ENCODE measurements at regions not wholly inside any gene's neighbourhood (a gene's known extent, or its start where the extent isn't known, plus 50 kb on each side); places are given as distances from the start of the nearest gene placed in this dataset.
"Not testable (repeated sequence)": the region's sequence is repeated elsewhere in the genome, so short reads cannot be mapped to it uniquely, and the experiment has no call there.

- not testable (repeated sequence) for DNase-seq
Measured at GRCh38 chr2:37722971-37723370, 51.5 kb upstream of the CDC42EP3 start.

- no peak for DNase-seq
Measured at GRCh38 chr2:37730037-37730818, 58.8 kb upstream of the CDC42EP3 start.

GRCh38 chr2:37732412-37732811 lies 61.0 kb upstream of the CDC42EP3 start:
- not testable (repeated sequence) for DNase-seq

- DNase-seq: no peak
Measured at GRCh38 chr2:37733251-37733650, 61.8 kb upstream of the CDC42EP3 start.

GRCh38 chr2:37733955-37734354 lies 62.5 kb upstream of the CDC42EP3 start:
- not testable (repeated sequence) for DNase-seq

- not testable (repeated sequence) for DNase-seq
Measured at GRCh38 chr2:37734891-37735523, 63.6 kb upstream of the CDC42EP3 start.

GRCh38 chr2:37735524-37735910 lies 64.1 kb upstream of the CDC42EP3 start:
- peak; percentile 15 for DNase-seq

- no peak for DNase-seq
Measured at GRCh38 chr2:37737507-37737906, 66.1 kb upstream of the CDC42EP3 start.

GRCh38 chr2:37738266-37738885 lies 66.9 kb upstream of the CDC42EP3 start:
- DNase-seq: no peak

- DNase-seq: peak; percentile 21
Measured at GRCh38 chr2:37739153-37739552, 67.7 kb upstream of the CDC42EP3 start.

- no peak for DNase-seq
Measured at GRCh38 chr2:37740164-37740739, 68.8 kb upstream of the CDC42EP3 start.

- DNase-seq: no peak
Measured at GRCh38 chr2:37742286-37742685, 70.8 kb upstream of the CDC42EP3 start.

GRCh38 chr2:37744010-37744409 lies 72.6 kb upstream of the CDC42EP3 start:
- no peak for DNase-seq

- not testable (repeated sequence) for DNase-seq
Measured at GRCh38 chr2:37744961-37745360, 73.5 kb upstream of the CDC42EP3 start.

- not testable (repeated sequence) for DNase-seq
Measured at GRCh38 chr2:37746011-37746410, 74.6 kb upstream of the CDC42EP3 start.

- DNase-seq: no peak
Measured at GRCh38 chr2:37746883-37747282, 75.4 kb upstream of the CDC42EP3 start.

- DNase-seq: no peak
Measured at GRCh38 chr2:37748541-37748940, 77.1 kb upstream of the CDC42EP3 start.

- DNase-seq: not testable (repeated sequence)
Measured at GRCh38 chr2:37750286-37750685, 78.8 kb upstream of the CDC42EP3 start.

GRCh38 chr2:37752766-37753165 lies 81.3 kb upstream of the CDC42EP3 start:
- no peak for DNase-seq

GRCh38 chr2:37753758-37754157 lies 82.3 kb upstream of the CDC42EP3 start:
- no peak for DNase-seq

- not testable (repeated sequence) for DNase-seq
Measured at GRCh38 chr2:37755961-37756559, 84.6 kb upstream of the CDC42EP3 start.

GRCh38 chr2:37757456-37757855 lies 86.0 kb upstream of the CDC42EP3 start:
- DNase-seq: not testable (repeated sequence)

GRCh38 chr2:37758141-37758601 lies 86.7 kb upstream of the CDC42EP3 start:
- not testable (repeated sequence) for DNase-seq

Data from retina (tissue), 1 donor.